DMS114 treated with DMSO at 0.1 percent for 48 hours (cell line): ENCODE measurements at regions not wholly inside any gene's neighbourhood (a gene's known extent, or its start where the extent isn't known, plus 50 kb on each side); places are given as distances from the start of the nearest gene placed in this dataset.
"Not testable (repeated sequence)": the region's sequence is repeated elsewhere in the genome, so short reads cannot be mapped to it uniquely, and the experiment has no call there.

Source experiments
- DNase-seq: peaks from one replicate; lab custom pipeline; 2025; ENCODE audit not compliant: unreplicated experiment; lab: John Stamatoyannopoulos, UW

GRCh38 chr13:65330287-65330686, 1899.8 kb downstream of the PCDH9 start:
- no peak for DNase-seq

- not testable (repeated sequence) for DNase-seq
Observed at GRCh38 chr13:65323192-65323591, 1906.9 kb downstream of the PCDH9 start.

GRCh38 chr13:65321423-65321822, 1908.7 kb downstream of the PCDH9 start:
- DNase-seq: not testable (repeated sequence)

- no peak for DNase-seq
Observed at GRCh38 chr13:65314008-65314407, 1916.1 kb downstream of the PCDH9 start.

- no peak for DNase-seq
Observed at GRCh38 chr13:65310663-65311328, 1919.3 kb downstream of the PCDH9 start.

- no peak for DNase-seq
Observed at GRCh38 chr13:65309906-65310305, 1920.2 kb downstream of the PCDH9 start.

GRCh38 chr13:65308729-65309128, 1921.4 kb downstream of the PCDH9 start:
- DNase-seq: not testable (repeated sequence)

GRCh38 chr13:65307056-65307455, 1923.1 kb downstream of the PCDH9 start:
- no peak for DNase-seq

GRCh38 chr13:65302691-65303090, 1927.4 kb downstream of the PCDH9 start:
- no peak for DNase-seq

GRCh38 chr13:65301506-65301905, 1928.6 kb downstream of the PCDH9 start:
- DNase-seq: no peak

GRCh38 chr13:65300220-65300619, 1929.9 kb downstream of the PCDH9 start:
- no peak for DNase-seq

- no peak for DNase-seq
Observed at GRCh38 chr13:65293530-65294198, 1936.5 kb downstream of the PCDH9 start.

- no peak for DNase-seq
Observed at GRCh38 chr13:65292488-65292901, 1937.6 kb downstream of the PCDH9 start.

- DNase-seq: no peak
Observed at GRCh38 chr13:65287405-65287804, 1942.7 kb downstream of the PCDH9 start.

- DNase-seq: no peak
Observed at GRCh38 chr13:65275838-65276630, 1954.1 kb downstream of the PCDH9 start.

- DNase-seq: no peak
Observed at GRCh38 chr13:65275108-65275507, 1955.0 kb downstream of the PCDH9 start.

- not testable (repeated sequence) for DNase-seq
Observed at GRCh38 chr13:65273811-65274420, 1956.2 kb downstream of the PCDH9 start.

GRCh38 chr13:65268009-65268408, 1962.1 kb downstream of the PCDH9 start:
- no peak for DNase-seq

GRCh38 chr13:65265988-65266387, 1964.1 kb downstream of the PCDH9 start:
- DNase-seq: no peak

GRCh38 chr13:65264066-65264465, 1966.1 kb downstream of the PCDH9 start:
- no peak for DNase-seq
